GM06990 (cell line): ENCODE measurements at regions not wholly inside any gene's neighbourhood (a gene's known extent, or its start where the extent isn't known, plus 50 kb on each side); places are given as distances from the start of the nearest gene placed in this dataset.
"Not testable (repeated sequence)": the region's sequence is repeated elsewhere in the genome, so short reads cannot be mapped to it uniquely, and the experiment has no call there.

Experiments
- DNase-seq: peaks from one replicate; pipeline ENCODE4 v3.0.0-alpha.2; 2011; ENCODE audit not compliant: insufficient read length; ENCODE audit errors: extremely low read depth
- H3K27me3 ChIP-seq: replicated peaks from 2 replicates; pipeline ENCODE4 v1.6.0; 2011; ENCODE audit warnings: low read length; ENCODE audit not compliant: control insufficient read depth, insufficient read depth
- H3K36me3 ChIP-seq: 2 replicates; pipeline ENCODE4 v1.5.1; 2011; ENCODE audit warnings: low read length; ENCODE audit not compliant: control insufficient read depth, insufficient read depth
- H3K4me3 ChIP-seq: replicated peaks from 2 replicates; pipeline ENCODE4 v1.5.1; 2011; ENCODE audit warnings: low read depth, mild to moderate bottlenecking, control low read depth, low read length
- CTCF ChIP-seq: IDR thresholded peaks from 2 replicates; pipeline ENCODE4 v1.5.1; 2011; ENCODE audit warnings: low read length, control low read depth, mild to moderate bottlenecking, inconsistent platforms; ENCODE audit not compliant: insufficient read depth, poor library complexity, severe bottlenecking

DNA sequence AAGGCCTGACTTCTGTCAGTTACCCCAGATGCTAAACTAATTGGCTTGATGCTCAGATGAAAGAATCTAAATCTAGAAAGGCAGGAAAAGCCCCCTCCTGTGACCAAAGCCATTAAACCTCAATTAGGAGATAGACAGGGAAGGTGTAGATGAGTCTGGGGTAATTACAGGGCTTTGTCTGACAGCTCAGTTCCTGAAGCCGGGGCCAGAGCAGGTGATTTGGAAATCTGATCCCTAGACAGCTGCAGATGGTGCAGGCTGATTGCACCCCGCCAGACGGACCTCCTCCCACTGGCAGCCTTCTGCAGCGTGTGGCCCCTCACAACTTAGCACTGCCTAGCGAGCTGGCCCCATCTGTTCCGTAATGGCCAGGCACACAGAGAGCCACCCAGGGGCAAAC lies 395.1 kb downstream of the HLX start:
- H3K36me3 ChIP-seq: no peaks in the 10 kb centered on the region
- no peak for DNase-seq
- no peak overlapping the region for H3K4me3 ChIP-seq
- H3K27me3 ChIP-seq: no peaks in the 10 kb centered on the region
- no peak for TF ChIP-seq CTCF

- H3K27me3 ChIP-seq: no peaks in the 10 kb centered on the region
- DNase-seq: no peak
- TF ChIP-seq CTCF: no peak
- H3K4me3 ChIP-seq: no peak overlapping the region
- no peaks in the 10 kb centered on the region for H3K36me3 ChIP-seq
These were observed 397.7 kb downstream of the HLX start for GRCh38 chr1:221276896-221277409.

- no peaks in the 10 kb centered on the region for H3K27me3 ChIP-seq
- no peak for DNase-seq
- H3K36me3 ChIP-seq: no peaks in the 10 kb centered on the region
- no peak overlapping the region for H3K4me3 ChIP-seq
- TF ChIP-seq CTCF: no peak
These were observed 399.9 kb downstream of the HLX start for GRCh38 chr1:221279146-221279545.

GRCh38 chr1:221283532-221283931 lies 404.3 kb downstream of the HLX start:
- no peak for TF ChIP-seq CTCF
- Histone ChIP-seq H3K27me3 (no peaks in the 10 kb centered on the region), H3K4me3 (no peak overlapping the region), H3K36me3 (no peaks in the 10 kb centered on the region)
- no peak for DNase-seq

DNA sequence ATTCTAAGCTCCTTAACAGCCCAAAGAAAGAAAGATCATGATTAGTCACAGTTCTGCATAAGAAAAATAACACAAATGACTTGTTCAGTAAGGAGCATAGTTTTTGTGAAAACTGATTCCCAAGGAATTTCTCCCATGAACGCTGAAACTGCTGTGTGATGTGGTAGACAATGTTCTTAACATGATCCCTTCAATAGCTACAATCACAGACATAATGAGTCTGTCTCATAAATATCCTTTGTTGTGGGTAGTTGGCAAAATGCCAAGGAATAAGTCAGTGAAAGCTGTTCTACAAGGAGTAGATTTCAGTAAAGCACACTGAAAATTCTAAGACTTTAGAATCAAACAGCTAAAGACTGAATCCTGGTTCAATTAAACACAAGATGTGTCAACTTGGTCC lies 404.8 kb downstream of the HLX start:
- no peak for TF ChIP-seq CTCF
- Histone ChIP-seq H3K4me3 (no peak overlapping the region), H3K27me3 (no peaks in the 10 kb centered on the region), H3K36me3 (no peaks in the 10 kb centered on the region)
- no peak for DNase-seq

- H3K36me3 ChIP-seq, DNase-seq, H3K4me3 ChIP-seq, H3K27me3 ChIP-seq: not testable (repeated sequence)
These were observed 405.7 kb downstream of the HLX start for GRCh38 chr1:221284991-221285390.

DNA sequence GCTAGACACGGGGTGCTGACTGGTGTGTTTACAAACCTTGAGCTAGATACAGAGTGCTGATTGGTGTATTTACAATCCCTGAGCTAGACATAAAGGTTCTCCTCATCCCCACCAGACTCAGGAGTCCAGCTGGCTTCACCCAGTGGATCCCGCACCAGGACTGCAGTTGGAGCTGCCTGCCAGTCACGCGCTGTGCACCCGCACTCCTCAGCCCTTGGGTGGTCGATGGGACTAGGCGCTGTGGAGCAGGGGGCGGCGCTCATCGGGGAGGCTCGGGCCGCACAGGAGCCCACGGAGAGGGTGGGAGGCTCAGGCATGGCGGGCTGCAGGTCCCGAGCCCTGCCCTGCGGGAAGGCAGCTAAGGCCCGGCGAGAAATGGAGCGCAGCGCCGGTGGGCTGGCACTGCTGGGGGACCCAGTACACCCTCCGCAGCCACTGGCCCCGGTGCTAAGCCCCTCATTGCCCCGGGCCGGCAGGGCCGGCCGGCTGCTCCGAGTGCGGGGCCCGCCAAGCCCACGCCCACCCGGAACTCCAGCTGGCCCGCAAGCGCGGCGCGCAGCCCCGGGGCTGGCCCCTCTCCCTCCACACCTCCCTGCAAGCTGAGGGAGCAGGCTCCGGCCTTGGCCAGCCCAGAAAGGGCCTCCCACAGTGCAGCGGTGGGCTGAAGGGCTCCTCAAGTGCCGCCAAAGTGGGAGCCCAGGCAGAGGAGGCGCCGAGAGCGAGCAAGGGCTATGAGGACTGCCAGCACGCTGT lies 406.4 kb downstream of the HLX start:
- not testable (repeated sequence) for H3K36me3 ChIP-seq, H3K27me3 ChIP-seq, DNase-seq, H3K4me3 ChIP-seq
